HG03025 (cell line): ENCODE measurements at regions not wholly inside any gene's neighbourhood (a gene's known extent, or its start where the extent isn't known, plus 50 kb on each side); places are given as distances from the start of the nearest gene placed in this dataset.

Experiments used
- ATAC-seq: cut with Tn5 transposase; IDR thresholded peaks from one replicate; pipeline ENCODE4 v1.9.1; 2021; ENCODE audit warnings: mild to moderate bottlenecking, moderate library complexity; ENCODE audit not compliant: unreplicated experiment, low FRiP score

GRCh38 chr1:4265836-4266235, 365.8 kb upstream of the C1orf174 start:
- no peak for ATAC-seq

DNA sequence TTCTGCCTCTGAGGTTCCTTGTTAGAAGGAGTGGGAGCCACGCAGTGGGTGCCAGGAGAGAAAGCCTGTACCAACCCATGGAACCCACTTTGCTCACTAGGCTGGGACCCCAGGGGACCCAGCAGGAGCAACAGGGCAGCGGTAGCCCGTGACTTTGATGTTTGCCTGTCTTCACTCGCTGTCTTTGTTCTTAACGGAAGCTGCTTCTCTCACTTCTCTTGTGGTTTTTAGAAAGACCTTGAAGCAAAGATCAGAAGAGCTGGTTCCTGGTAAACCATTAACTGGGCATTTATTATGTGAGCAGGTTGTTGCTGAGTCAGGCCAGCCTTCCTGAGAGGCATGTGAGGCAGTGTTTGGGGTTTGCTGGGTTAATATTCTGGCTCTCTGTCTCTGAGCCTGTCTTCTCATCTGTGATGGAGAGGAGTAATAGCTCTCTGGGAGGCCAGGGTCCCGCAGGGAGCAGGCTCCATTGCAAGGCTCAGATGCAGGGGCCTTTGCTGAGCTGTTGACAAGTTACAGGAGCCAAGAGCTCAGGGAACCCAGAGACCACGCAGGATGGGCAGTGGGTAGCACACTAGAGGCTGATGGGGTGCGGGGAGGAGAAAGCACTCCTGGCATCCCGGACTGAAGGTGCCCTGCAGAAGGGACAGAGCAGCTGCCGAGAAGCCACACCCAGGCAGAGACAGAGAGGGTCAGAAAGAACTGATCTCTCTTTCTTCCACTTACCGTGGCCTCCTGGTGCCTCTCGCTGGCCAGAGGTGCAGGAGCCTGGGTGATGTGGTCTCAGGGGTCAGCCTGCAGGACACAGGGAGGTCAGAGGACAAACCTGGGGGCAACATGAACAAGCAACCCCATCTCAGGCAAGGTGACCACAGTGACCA, 367.5 kb upstream of the C1orf174 start:
- no peak for ATAC-seq

- no peak for ATAC-seq
These were observed 368.3 kb upstream of the C1orf174 start for GRCh38 chr1:4268262-4268888.

GRCh38 chr1:4268889-4269284, 368.8 kb upstream of the C1orf174 start:
- no peak for ATAC-seq

- no peak for ATAC-seq
These were observed 369.3 kb upstream of the C1orf174 start for GRCh38 chr1:4269330-4269729.

DNA sequence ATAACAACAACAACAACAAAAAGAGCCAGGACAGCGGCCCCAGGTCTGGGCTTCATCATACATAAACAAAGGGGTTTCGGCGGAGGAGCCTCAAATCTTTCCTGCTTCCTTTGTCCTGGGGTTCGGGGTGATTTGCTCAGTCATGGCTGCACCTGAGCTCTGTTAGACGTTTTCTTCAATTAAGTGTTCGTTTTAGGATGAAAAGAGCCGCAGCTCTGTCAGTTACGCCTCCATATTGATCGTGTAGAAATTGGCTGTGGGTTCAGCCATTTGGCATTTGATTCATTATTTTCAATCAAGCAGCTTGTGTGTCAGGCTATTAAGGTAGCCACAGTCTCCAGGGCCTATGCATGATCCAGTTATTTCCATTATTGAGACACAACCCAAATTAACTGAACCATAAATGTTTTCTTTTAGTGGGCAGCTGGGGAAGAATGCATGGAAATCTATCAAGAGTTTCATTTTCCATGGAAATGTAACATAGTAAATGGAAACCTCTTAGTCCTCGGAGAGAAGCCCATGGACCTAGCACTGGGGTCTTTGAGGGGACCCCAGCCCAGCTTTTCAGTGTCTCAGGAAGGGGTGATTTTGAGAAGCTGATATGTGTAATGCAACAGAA, 370.0 kb upstream of the C1orf174 start:
- no peak for ATAC-seq

GRCh38 chr1:4270651-4271337, 370.7 kb upstream of the C1orf174 start:
- no peak for ATAC-seq

DNA sequence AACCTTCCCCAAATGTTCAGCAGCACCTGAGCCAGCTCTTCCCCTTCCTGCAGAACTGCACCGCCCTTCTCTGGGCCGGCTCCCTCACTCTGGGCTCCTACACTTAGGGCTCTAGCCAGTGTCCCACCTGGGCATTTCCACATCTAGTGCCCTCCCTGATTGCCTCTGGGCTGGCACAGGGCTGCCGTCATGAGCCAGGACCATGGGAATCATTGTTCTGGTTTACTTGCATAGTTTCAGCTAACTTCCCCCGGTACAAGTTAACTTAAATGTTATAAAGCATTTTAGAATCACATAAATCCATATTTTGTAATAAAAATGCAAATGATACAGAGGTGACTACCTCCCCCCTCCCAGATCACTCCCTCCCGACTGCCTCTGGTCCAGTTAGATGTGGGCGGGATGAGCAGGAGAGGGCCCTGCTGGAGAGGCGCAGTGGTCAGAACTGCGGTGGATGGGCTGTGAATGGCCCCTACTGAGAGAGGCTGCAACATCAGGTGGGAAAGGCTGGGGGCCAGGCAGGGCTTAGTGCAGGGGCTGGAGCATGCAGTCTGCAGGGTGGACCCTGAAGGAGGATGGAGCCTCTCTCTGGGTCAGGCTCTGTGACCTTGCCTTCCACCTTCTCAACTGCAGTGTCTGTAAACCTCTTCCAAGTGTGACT, 371.4 kb upstream of the C1orf174 start:
- ATAC-seq: no peak

DNA sequence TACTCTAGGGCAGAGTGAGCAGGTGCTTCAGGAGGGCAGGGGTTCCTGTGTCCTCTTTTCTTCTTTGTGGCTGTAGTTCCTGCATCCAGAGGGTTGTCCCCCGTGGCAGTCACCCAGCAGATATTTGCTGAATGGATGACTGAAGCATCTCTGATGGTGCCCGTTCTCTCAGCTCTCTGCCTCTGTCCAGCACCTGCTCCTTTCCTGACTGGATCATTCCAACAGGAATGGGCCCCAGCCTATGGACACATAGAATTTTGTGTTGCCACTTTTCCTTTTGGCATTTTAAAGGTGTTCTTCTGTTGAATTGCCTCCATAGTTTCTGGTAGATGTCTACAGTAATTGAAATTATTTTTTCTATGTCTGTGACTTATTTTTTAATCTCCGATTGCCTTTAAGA, 372.5 kb upstream of the C1orf174 start:
- ATAC-seq: no peak

- no peak for ATAC-seq
These were observed 373.2 kb upstream of the C1orf174 start for GRCh38 chr1:4273243-4273642.

DNA sequence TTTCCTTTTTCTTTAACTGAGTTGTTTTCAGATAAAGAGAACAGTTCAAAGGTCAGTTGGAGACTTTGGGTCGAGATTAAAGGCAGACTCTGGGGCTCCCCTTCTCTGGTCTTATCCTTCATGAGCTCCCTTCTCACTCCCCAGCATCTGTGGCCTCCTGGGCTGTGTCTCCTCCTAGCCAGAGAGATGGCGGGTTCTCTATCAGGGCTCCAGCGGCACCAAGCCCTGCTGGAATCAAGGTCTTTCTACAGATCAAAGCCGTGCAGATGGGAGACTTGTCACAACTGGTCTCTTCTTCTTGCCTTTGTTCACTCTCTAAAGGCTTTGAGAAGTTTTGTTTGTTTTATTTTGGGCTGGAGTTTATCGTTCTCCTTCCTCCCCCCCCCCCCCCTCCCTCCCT, 373.7 kb upstream of the C1orf174 start:
- no peak for ATAC-seq

DNA sequence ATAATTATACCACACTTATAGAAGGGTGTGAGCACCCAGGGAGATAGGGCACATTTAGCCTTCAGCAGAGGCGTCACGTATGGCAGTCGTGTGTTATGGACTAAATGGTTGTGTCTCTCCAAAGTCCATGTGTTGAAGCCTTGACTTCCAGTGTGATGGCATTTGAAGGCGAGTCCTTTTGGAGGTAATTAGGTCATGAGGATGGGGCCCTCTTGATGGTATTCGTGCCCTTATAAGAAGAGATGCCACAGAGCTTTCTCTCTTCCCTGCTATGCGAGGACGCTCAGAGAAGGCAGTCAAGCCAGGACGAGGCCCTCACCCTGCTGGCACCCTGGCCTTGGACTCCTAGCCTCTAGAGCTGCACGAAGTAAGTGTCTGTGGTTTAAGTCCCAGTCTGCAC, 375.0 kb upstream of the C1orf174 start:
- no peak for ATAC-seq

DNA sequence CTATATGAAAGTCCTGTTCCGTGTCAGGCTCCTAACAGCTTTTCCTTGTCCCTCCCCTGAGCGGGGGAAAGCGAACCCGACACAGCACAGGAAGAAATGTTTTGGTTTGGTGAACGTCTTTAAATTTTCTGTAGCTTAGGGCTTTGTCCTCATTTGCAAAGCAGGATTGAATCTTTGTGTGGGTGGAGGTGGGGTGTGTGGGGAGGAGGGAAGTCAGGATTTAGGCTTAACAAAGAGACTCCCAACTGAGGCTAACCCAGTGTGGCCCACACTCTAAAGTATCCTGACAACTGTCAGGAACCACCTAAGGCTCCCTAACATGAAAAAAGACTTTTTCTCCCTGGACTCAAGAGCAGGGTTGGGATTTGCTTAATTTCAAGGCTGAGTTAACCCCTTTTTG, 376.2 kb upstream of the C1orf174 start:
- no peak for ATAC-seq

- no peak for ATAC-seq
These were observed 376.8 kb upstream of the AJAP1 start for GRCh38 chr1:4277598-4277997.

GRCh38 chr1:4284976-4285375, 369.4 kb upstream of the AJAP1 start:
- no peak for ATAC-seq

DNA sequence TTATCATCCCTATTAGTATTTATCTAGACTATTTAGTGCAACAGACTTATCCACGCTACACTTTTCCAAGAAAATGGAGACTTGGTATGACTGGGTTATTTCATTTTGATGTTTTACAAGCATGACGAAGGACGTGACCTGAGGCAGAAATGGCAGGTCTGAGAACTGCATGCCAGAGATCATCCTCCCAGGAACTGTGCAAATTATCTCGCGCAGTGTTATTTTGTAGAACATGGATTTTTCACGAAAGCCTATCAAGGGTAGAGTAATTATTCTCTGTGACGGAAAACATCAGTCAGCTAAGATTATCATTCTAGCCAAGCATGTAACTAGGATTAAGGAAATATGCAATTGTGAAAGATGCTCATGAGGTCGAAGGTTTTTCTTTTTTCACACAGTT, 361.5 kb upstream of the AJAP1 start:
- ATAC-seq: no peak

DNA sequence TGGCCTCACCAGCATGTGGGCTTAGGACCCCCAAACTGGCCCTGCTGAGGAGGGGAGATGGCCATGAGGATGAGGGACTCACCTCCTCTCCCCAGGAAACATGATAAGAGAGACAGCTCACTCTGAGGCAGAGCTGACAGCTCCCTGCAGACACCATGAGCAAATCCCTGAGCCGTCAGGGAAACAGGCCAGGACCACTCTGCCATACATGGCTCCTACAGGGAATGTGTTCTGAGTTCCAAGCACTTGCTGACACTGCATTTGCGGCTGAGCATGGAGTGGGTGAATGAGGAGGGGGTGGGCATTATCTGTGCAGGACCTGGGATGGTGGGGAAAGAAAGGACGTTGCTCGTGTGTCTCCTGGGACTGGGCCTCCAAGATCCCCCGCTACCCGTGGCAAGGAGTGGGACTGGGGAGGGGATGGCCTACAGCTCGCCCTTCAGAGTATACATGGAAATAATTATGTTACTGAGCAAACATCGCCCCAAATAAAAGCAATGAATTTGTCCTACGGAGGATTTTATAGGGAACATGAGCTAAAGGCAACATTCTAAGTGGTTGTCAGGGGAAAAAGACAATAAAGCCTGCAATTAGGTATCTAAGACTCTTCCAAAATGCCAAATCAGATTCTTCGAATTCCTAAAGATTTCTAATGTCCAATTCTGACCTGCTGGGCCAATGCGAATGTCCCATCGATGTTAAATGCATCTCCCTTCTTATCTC, 355.9 kb upstream of the AJAP1 start:
- no peak for ATAC-seq

GRCh38 chr1:4301007-4301406, 353.4 kb upstream of the AJAP1 start:
- no peak for ATAC-seq

- ATAC-seq: no peak
These were observed 351.1 kb upstream of the AJAP1 start for GRCh38 chr1:4303303-4303702.
